SK-N-SH treated with all-trans-retinoic acid at 6 μM for 48 hours (cell line): ENCODE measurements at regions not wholly inside any gene's neighbourhood (a gene's known extent, or its start where the extent isn't known, plus 50 kb on each side); places are given as distances from the start of the nearest gene placed in this dataset.

ENCODE experiments used
- ATAC-seq: fragments of 200-7000 bp; cut with Tn5 transposase; 3 replicates; pipeline ENCODE4 v1.9.1; 2020; ENCODE audit warnings: mild to moderate bottlenecking, moderate library complexity
- ARNTL ChIP-seq: fragments of 450-650 bp; formaldehyde crosslinking; IDR thresholded peaks from 2 replicates; pipeline ENCODE4 v1.5.0; 2020; ENCODE audit warnings: low read depth, mild to moderate bottlenecking, moderate library complexity, borderline replicate concordance
- BACH2 ChIP-seq: fragments of 250-450 bp; sonication (Bioruptor Pico); IDR thresholded peaks from 2 replicates; pipeline ENCODE4 v1.9.0; 2021; ENCODE audit warnings: mild to moderate bottlenecking, borderline replicate concordance
- CSDC2 ChIP-seq: fragments of 250-450 bp; sonication (Bioruptor Pico); IDR thresholded peaks from 2 replicates; pipeline ENCODE4 v1.5.0; 2020; ENCODE audit warnings: mild to moderate bottlenecking, moderate library complexity
- ESRRG ChIP-seq: fragments of 250-450 bp; sonication (Bioruptor Pico); IDR thresholded peaks from 2 replicates; pipeline ENCODE4 v1.6.1; 2021; ENCODE audit warnings: mild to moderate bottlenecking
- GLIS3 ChIP-seq: fragments of 250-450 bp; sonication (Bioruptor Pico); IDR thresholded peaks from 2 replicates; pipeline ENCODE4 v1.5.0; 2020; ENCODE audit warnings: mild to moderate bottlenecking, moderate library complexity
- ISL1 ChIP-seq: fragments of 250-450 bp; sonication (Bioruptor Pico); IDR thresholded peaks from 2 replicates; pipeline ENCODE4 v2.1.2; 2022; ENCODE audit warnings: mild to moderate bottlenecking, moderate library complexity
- OSR1 ChIP-seq: fragments of 250-450 bp; sonication (Bioruptor Pico); IDR thresholded peaks from 2 replicates; pipeline ENCODE4 v1.8.0; 2022; ENCODE audit warnings: moderate library complexity, mild to moderate bottlenecking, inconsistent platforms
- PPARA ChIP-seq: fragments of 250-450 bp; sonication (Bioruptor Pico); IDR thresholded peaks from 2 replicates; pipeline ENCODE4 v1.5.0; 2020; ENCODE audit warnings: mild to moderate bottlenecking, borderline replicate concordance
- SNAI2 ChIP-seq: fragments of 250-450 bp; sonication (Bioruptor Pico); IDR thresholded peaks from 2 replicates; pipeline ENCODE4 v1.5.0; 2020; ENCODE audit warnings: mild to moderate bottlenecking, moderate library complexity
- TCF4 ChIP-seq: fragments of 250-450 bp; sonication (Bioruptor Pico); IDR thresholded peaks from 2 replicates; pipeline ENCODE4 v1.8.0; 2021; ENCODE audit warnings: mild to moderate bottlenecking, moderate library complexity, borderline replicate concordance
- TOX ChIP-seq: fragments of 250-450 bp; sonication (Bioruptor Pico); IDR thresholded peaks from 2 replicates; pipeline ENCODE4 v1.8.0; 2021; ENCODE audit warnings: mild to moderate bottlenecking, moderate library complexity, borderline replicate concordance
- ZC3H10 ChIP-seq: fragments of 250-450 bp; sonication (Bioruptor Pico); IDR thresholded peaks from 2 replicates; pipeline ENCODE4 v1.5.1; 2021; ENCODE audit warnings: mild to moderate bottlenecking, moderate library complexity
- ZFP3 ChIP-seq: fragments of 250-450 bp; sonication (Bioruptor Pico); IDR thresholded peaks from 2 replicates; pipeline ENCODE4 v1.5.0; 2020; ENCODE audit warnings: mild to moderate bottlenecking, moderate library complexity
- ZFP30 ChIP-seq: fragments of 450-650 bp; formaldehyde crosslinking; IDR thresholded peaks from 2 replicates; pipeline ENCODE4 v1.5.0; 2022; ENCODE audit warnings: mild to moderate bottlenecking, moderate library complexity
- ZNF565 ChIP-seq: fragments of 450-650 bp; formaldehyde crosslinking; conservative IDR thresholded peaks from 2 replicates; pipeline ENCODE4 v1.5.0; 2020; ENCODE audit warnings: low read depth, mild to moderate bottlenecking, moderate library complexity
- ZNF70 ChIP-seq: fragments of 450-650 bp; formaldehyde crosslinking; IDR thresholded peaks from 2 replicates; pipeline ENCODE4 v1.5.0; 2020; ENCODE audit warnings: mild to moderate bottlenecking, moderate library complexity
- ZNF8 ChIP-seq: fragments of 450-650 bp; formaldehyde crosslinking; IDR thresholded peaks from 2 replicates; pipeline ENCODE4 v1.5.0; 2020; ENCODE audit warnings: mild to moderate bottlenecking, moderate library complexity
- TF ChIP-seq, protein P1 (sequence below): fragments of 250-450 bp; sonication (Bioruptor Pico); IDR thresholded peaks from 2 replicates; pipeline ENCODE4 v1.5.1; 2021; ENCODE audit warnings: mild to moderate bottlenecking, moderate library complexity
- TF ChIP-seq, protein P2 (sequence below): fragments of 250-450 bp; sonication (Bioruptor Pico); IDR thresholded peaks from 2 replicates; pipeline ENCODE4 v1.8.0; 2021; ENCODE audit warnings: low read depth, mild to moderate bottlenecking, moderate library complexity, borderline replicate concordance
- TF ChIP-seq, protein P3 (sequence below): fragments of 250-450 bp; sonication (Bioruptor Pico); IDR thresholded peaks from 2 replicates; pipeline ENCODE4 v1.8.0; 2020; ENCODE audit warnings: mild to moderate bottlenecking, moderate library complexity, borderline replicate concordance
- TF ChIP-seq, protein P4 (sequence below): fragments of 250-450 bp; sonication (Bioruptor Pico); IDR thresholded peaks from 2 replicates; pipeline ENCODE4 v1.5.0; 2020; ENCODE audit warnings: mild to moderate bottlenecking, moderate library complexity

DNA sequence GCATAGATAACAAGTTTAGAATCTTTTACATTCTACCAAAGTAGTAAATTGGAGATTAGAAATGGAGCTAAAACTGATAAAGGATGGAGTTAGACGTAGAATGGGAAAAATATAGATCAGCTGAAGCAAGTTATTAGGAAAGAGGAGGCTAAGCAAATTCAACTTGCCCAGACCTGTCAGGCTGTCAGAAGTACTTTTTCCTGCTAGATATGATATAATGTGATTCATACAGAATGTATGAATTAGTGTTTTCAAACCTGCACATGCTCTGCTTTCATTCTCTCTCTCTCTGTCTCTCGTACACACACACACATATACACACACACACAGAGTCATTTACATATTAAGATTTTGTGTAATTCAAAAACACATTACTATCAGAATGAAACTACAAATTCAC lies 133.2 kb upstream of the HDGFL1 start:
- ATAC-seq: no peak

DNA sequence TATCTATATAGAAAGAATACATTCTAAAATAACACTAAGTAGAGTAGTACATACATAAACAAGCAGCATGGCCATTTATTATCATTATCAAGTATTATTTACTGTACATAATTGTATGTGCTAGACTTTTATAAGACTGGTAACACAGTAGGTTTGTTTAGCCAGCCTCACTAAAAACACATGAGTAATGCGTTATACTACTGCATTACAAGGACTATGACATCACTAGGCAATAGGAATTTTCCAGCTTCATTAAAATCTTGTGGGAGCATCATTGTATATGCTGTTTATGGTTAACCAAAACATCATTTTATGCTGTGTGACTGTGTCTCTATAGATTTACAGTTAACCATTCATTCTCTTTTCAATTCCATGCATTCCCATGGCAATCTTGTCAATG lies 131.7 kb upstream of the HDGFL1 start:
- no peak for ATAC-seq
- TF ChIP-seq TCF4 (CRISPR knock-in tag): no peak
- no peak for TF ChIP-seq ZFP3 (CRISPR knock-in tag)
- TF ChIP-seq ARNTL (CRISPR knock-in tag): no peak
- TF ChIP-seq CSDC2: no peak
- TF ChIP-seq ISL1 (CRISPR knock-in tag): no peak
- no peak for TF ChIP-seq ZNF70 (CRISPR knock-in tag)
- TF ChIP-seq, protein P1, sequence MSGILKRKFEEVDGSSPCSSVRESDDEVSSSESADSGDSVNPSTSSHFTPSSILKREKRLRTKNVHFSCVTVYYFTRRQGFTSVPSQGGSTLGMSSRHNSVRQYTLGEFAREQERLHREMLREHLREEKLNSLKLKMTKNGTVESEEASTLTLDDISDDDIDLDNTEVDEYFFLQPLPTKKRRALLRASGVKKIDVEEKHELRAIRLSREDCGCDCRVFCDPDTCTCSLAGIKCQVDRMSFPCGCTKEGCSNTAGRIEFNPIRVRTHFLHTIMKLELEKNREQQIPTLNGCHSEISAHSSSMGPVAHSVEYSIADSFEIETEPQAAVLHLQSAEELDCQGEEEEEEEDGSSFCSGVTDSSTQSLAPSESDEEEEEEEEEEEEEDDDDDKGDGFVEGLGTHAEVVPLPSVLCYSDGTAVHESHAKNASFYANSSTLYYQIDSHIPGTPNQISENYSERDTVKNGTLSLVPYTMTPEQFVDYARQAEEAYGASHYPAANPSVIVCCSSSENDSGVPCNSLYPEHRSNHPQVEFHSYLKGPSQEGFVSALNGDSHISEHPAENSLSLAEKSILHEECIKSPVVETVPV (CRISPR knock-in tag): no peak
- no peak for TF ChIP-seq OSR1 (CRISPR knock-in tag)

More for the DNA sequence above, 133.2 kb upstream of the HDGFL1 start:
- TF ChIP-seq TOX (CRISPR knock-in tag) (no peak), ZNF8 (CRISPR knock-in tag) (no peak), BACH2 (CRISPR knock-in tag) (no peak), ZC3H10 (no peak), OSR1 (CRISPR knock-in tag) (no peak), ARNTL (CRISPR knock-in tag) (no peak), GLIS3 (CRISPR knock-in tag) (no peak), ESRRG (CRISPR knock-in tag) (no peak), PPARA (no peak), CSDC2 (no peak), TCF4 (CRISPR knock-in tag) (no peak), ZNF565 (CRISPR knock-in tag) (no peak), ISL1 (CRISPR knock-in tag) (no peak), ZNF70 (CRISPR knock-in tag) (no peak)
- TF ChIP-seq, protein P2, sequence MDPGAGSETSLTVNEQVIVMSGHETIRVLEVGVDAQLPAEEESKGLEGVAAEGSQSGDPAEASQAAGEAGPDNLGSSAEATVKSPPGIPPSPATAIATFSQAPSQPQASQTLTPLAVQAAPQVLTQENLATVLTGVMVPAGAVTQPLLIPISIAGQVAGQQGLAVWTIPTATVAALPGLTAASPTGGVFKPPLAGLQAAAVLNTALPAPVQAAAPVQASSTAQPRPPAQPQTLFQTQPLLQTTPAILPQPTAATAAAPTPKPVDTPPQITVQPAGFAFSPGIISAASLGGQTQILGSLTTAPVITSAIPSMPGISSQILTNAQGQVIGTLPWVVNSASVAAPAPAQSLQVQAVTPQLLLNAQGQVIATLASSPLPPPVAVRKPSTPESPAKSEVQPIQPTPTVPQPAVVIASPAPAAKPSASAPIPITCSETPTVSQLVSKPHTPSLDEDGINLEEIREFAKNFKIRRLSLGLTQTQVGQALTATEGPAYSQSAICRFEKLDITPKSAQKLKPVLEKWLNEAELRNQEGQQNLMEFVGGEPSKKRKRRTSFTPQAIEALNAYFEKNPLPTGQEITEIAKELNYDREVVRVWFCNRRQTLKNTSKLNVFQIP (CRISPR knock-in tag): no peak
- TF ChIP-seq, protein P3, sequence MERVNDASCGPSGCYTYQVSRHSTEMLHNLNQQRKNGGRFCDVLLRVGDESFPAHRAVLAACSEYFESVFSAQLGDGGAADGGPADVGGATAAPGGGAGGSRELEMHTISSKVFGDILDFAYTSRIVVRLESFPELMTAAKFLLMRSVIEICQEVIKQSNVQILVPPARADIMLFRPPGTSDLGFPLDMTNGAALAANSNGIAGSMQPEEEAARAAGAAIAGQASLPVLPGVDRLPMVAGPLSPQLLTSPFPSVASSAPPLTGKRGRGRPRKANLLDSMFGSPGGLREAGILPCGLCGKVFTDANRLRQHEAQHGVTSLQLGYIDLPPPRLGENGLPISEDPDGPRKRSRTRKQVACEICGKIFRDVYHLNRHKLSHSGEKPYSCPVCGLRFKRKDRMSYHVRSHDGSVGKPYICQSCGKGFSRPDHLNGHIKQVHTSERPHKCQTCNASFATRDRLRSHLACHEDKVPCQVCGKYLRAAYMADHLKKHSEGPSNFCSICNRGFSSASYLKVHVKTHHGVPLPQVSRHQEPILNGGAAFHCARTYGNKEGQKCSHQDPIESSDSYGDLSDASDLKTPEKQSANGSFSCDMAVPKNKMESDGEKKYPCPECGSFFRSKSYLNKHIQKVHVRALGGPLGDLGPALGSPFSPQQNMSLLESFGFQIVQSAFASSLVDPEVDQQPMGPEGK (CRISPR knock-in tag): no peak
- TF ChIP-seq, protein P1 (CRISPR knock-in tag): no peak

DNA sequence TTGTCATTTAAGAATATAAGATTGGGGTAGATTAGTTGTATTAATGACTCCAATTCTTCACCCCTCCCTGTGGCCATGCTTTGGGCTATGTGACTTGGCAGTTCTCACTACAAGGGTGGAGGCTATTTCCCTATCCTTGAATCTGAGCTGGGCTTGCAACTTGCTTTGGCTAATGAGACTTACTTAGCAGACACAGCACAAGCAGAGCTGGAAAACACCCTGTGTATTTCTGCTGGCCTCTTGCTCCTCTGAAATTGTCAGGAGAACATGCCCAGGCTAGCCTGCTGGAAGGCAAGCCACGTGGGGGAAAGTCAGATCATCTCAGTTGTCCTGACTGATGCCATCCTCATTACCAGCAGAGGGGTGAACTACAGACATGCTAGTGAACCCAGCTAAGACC lies 126.5 kb upstream of the HDGFL1 start:
- TF ChIP-seq TOX (CRISPR knock-in tag): no peak
- no peak for TF ChIP-seq SNAI2 (CRISPR knock-in tag)
- TF ChIP-seq ZNF8 (CRISPR knock-in tag): no peak
- no peak for TF ChIP-seq TCF4 (CRISPR knock-in tag)
- no peak for TF ChIP-seq OSR1 (CRISPR knock-in tag)
- TF ChIP-seq ZFP30 (CRISPR knock-in tag): no peak
- TF ChIP-seq, protein P4, sequence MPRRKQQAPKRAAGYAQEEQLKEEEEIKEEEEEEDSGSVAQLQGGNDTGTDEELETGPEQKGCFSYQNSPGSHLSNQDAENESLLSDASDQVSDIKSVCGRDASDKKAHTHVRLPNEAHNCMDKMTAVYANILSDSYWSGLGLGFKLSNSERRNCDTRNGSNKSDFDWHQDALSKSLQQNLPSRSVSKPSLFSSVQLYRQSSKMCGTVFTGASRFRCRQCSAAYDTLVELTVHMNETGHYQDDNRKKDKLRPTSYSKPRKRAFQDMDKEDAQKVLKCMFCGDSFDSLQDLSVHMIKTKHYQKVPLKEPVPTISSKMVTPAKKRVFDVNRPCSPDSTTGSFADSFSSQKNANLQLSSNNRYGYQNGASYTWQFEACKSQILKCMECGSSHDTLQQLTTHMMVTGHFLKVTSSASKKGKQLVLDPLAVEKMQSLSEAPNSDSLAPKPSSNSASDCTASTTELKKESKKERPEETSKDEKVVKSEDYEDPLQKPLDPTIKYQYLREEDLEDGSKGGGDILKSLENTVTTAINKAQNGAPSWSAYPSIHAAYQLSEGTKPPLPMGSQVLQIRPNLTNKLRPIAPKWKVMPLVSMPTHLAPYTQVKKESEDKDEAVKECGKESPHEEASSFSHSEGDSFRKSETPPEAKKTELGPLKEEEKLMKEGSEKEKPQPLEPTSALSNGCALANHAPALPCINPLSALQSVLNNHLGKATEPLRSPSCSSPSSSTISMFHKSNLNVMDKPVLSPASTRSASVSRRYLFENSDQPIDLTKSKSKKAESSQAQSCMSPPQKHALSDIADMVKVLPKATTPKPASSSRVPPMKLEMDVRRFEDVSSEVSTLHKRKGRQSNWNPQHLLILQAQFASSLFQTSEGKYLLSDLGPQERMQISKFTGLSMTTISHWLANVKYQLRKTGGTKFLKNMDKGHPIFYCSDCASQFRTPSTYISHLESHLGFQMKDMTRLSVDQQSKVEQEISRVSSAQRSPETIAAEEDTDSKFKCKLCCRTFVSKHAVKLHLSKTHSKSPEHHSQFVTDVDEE (CRISPR knock-in tag): no peak
- TF ChIP-seq ZNF70 (CRISPR knock-in tag): no peak
- TF ChIP-seq, protein P2 (CRISPR knock-in tag): no peak
- TF ChIP-seq ESRRG (CRISPR knock-in tag): no peak
- no peak for TF ChIP-seq ZFP3 (CRISPR knock-in tag)
- TF ChIP-seq PPARA: no peak
- TF ChIP-seq, protein P3 (CRISPR knock-in tag): no peak
- no peak for ATAC-seq
